NOMO-1 treated with dmso at 0.1 percent for 144 hours (cell line): ENCODE measurements at regions not wholly inside any gene's neighbourhood (a gene's known extent, or its start where the extent isn't known, plus 50 kb on each side); places are given as distances from the start of the nearest gene placed in this dataset.

ENCODE experiments used
- DNase-seq: peaks from one replicate; lab custom pipeline; 2025; ENCODE audit not compliant: unreplicated experiment; lab: John Stamatoyannopoulos, UW

DNA sequence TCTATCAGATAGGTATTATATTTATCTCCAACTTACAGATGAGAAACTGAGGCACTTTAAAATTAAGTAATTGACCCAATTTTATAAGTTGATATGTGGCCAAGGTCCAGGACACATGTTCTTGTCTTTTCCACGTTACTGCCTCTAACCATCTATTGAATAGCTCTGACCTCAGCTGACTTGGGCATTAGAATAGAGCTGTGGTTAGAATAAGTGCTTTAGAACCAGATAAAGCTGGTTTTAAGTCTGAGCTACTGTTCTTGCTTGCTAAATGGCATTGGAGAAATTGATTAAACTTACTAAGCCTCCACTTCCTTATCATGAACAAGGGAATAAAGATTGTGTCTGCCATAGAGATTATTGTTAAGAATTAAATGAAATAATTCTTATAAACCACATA lies 147.8 kb upstream of the DTNBP1 start:
- DNase-seq: no peak

DNA sequence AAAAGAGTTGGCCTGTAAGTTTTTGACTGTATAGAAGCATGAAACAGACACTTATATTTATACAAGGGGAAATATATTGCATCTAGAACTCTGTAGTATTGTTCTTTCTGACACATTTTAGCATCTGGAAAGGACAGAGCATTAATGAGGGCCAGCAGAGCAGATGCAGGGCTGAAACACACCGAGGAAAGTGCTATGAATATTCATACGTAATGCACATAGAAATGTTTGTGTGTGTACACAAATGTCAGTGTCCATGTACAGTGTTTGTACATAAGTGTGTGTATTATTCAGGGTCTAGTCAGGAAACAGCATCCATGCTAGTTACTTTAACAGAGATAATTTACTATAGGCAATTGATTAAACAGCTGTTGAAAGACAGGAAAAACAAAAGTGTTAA lies 146.5 kb upstream of the DTNBP1 start:
- DNase-seq: no peak

DNA sequence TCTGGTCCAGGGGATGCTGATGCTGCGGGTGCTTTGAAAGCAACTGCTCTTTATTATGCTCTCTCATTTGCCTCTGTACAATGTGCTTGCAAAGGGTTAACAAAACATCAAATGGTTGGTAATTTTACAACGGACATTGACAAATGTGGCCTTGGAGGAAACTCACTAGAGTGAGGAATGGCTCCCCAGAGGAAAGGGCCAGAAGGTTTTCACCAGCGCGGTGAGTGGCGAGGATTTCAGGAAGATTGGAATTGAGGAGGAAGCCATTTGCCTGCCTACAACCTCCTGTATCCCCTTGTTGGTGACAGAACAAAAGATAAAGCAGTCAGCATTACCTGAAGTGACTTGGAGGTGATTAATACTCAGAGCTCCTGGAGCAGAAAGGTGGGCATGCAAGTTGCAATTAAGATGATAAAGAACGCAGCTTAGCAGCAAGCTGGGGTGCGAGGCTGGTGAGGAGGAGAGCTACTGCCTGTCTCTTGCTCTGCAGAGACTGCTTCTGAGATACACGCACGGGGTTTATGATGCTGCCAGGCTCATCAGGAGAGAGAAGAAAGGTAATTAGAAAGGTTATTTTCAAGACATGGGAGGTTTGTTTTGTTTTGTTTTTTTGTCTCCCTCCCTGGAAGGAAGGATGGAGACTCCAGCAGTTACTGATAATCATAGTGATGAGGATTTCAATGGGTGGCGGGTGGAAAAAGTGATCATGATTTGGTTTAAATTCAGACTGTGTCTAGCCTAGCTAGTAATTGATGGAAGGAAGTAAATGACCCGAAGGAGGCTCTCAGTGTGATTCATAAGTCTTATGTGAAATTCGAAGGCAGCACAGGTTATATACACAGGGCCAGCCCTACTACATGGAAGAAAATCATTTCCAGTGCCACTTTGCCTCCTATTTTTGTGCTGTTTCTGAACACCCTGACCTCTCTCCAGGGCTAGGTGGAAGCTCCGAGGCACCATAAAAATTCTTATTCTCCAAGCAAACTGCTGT lies 141.6 kb upstream of the DTNBP1 start:
- DNase-seq: no peak

DNA sequence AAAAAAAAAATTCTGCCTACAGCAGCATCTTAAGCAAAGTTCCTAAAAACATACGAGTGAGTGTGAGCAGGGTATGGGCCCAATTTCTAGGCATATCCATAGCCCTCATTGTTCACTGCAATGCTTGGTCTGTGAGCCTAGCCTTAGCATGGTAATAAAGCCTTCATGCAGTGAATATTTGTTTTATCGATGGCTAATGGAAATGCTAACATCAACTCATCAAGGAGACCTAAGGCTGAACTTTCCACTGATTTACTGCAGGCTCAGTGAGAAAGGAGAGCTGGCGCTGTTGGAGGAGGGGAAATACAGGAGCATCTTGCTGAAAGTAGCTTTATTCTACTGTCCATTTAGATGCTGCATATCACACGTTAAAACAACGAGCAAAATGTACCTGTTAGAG lies 139.6 kb upstream of the DTNBP1 start:
- DNase-seq: no peak

DNA sequence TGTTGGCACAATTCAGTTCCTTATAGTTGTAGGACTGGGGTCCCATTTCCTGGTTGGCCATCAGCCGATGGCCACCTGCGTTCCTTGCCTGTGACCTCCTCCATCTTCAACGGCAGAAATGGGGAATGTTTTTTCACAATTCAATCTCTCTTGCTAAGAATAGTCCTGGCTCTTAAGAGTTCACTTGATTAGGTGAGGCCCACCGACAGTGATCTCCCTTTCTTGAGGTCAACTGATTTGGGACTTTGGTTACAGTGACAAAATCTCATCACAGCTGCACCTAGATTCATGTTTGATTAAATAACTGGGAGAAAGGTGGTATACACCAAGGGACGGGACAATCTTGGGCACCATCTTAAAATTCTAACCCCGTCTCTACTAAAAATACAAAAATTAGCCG lies 139.1 kb upstream of the DTNBP1 start:
- no peak for DNase-seq

DNA sequence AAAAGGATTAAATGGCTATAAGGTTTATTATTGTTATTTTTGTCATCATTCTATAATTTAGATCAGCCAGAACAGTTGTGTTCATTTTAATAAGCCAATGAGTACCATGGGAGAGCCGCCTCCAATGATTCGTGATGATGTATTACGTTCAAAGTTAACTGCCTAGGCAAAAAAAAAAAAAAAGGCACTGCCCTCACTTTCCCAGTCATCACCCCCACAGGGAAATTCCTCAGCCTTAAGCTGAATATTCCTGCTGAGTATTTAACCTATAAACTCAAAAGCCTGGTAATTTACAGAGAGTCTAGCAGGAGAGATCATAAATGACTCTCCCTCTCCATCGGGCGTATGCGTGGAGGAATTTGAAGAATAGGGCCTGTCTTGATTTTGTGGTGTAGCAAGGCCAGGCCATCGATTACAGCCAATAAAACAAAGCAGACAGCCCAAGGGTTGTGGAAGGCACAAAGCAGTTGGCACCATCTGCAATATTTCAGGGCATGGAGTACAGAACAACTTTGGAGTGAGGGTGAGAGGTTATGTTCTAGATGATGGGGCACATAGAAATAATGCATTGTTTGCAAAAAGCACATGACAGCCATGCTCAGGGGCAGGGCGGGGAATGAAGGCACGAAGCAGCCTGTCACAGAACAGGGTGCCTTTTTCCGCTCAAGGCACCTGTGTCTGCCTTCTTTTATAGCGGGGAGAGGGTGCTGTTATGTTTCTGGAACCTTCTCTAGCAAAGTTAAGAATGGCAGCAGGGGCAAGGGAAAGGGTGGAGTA lies 138.2 kb upstream of the DTNBP1 start:
- DNase-seq: no peak

DNA sequence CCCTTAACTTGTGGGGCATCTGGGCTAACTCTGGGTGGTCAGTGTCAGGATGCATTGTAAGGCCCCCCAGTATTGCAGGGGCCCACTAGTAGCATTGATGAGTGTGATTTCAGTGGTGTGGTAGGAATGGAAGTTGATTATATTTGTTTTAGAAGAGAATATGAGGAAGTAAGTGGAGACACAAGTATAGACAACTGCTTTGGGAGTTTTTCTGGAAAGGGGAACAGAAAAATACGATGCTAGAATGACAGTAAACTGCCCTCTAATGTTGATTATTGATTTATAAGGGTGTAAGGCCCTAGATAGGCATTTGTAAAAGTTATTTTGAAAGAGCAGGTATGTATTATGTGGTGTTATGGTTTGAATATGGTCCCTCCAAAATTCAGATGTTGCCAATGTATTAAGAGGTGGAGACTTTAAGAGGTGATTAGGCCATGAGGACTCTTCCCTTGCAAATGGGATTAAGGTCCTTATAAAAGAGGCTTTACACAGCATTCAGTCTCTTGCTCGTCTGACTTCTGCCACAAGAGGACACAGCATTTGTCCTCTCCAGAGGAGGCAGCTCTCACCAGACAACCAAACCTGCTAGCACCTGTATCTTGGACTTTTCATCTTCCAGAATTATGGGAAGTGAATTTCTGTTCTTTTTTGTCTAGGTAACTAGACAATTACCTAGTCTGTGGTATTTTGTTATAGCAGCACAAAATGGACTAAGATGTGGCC lies 135.9 kb upstream of the DTNBP1 start:
- no peak for DNase-seq

DNA sequence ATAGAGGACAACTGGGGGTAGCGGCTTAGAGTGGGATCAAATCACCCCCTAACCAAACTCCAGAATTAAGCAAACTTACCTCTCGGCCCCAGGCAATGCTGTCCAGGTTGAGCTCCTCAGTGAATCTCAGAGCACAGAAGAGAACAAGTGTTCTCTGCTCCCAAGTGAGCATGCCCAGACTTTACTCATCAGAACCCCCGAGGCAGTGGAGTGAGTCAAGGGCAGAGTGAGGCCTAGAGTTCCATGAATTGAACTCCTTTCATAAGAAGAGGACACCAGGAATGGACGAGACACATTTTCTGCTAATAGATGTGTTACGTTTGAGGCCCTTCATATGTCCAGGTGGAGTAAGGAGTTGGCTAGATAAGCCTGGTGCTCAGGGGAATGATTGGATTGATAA lies 134.0 kb upstream of the DTNBP1 start:
- no peak for DNase-seq

DNA sequence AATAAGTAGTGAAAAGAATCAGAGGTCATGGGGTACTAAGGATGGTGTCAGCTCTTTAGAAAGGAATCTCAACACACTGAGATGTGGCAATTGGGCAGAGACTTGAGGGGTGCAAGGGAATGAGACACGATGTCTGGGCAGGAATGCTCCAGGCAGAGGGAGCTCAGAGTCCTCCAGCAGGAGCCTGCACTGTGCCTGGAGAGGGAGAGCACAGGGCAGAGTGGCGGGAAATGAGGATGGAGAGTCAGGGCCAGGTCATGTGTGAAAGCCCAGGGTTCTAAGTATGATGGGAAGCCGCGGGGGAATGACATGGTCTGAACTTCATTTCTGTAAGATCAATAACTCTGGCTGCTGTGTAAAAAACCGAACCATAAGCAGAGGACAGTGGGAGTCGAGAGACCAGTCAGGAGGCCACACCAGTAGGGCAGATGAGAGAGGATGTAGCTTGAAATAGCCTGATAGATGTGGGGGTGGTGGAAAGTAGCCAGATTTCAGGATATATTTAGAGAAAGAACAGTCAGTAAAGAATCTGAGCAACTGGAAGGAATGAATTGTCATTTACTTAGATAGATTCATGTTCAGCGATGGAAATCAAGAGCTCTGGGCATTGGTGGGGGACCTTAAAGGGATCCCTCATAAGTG lies 133.4 kb upstream of the DTNBP1 start:
- no peak for DNase-seq

DNA sequence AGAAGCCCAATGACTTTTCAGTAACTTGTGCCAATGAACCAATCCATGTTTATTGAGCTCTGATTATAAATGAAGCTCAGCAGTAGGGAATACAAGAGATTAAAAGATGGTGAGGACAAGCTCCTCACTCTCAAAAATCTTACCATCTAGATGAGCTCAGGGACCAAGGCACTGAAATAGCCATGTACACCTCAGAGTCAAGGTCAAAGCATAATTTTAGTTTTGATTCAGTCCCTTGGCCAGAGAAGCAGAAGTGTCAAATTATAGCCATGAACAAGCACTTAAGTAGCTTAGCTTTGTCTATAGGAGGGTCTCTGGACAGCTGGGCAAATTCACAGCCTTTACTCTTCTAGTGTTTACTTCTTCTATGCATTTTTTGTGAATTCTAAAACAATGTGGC lies 131.0 kb upstream of the DTNBP1 start:
- no peak for DNase-seq

DNA sequence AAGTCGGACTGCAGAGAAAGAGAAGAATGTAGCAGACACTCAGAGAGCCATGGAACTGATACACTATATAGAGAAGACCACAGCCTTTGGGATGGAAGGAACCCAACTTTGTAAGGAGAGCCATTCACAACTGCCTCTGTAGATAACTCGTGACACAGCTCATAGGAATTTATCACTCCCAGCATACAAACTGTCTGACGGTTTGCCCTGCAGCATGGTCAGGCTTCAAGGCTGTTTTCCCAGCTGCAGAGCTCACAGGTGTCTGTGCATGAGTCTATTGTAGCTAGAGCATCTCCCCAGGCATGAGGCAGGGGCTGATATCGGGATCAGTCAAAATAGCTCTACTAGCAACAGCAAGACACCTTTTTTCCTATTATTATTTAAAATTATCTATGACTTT lies 130.5 kb upstream of the DTNBP1 start:
- DNase-seq: no peak

DNA sequence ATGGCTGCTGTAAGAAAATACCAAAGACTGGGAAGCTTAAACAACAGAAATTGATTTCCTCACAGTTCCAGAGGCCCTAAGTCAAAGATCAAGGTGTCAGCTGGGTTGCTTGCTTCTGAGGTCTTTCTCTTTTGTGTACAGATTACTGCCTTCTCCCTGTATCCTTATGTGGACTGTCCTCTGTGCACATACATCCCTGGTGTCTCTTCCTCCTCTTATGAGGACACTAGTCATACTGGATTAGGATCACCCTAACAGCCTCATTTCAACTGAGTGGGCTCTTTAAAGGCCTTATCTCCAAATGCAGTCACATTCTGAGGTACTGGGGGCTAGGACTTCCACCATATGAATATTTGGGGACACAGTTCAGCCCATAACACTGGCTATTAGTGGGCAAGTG lies 130.0 kb upstream of the DTNBP1 start:
- no peak for DNase-seq

DNA sequence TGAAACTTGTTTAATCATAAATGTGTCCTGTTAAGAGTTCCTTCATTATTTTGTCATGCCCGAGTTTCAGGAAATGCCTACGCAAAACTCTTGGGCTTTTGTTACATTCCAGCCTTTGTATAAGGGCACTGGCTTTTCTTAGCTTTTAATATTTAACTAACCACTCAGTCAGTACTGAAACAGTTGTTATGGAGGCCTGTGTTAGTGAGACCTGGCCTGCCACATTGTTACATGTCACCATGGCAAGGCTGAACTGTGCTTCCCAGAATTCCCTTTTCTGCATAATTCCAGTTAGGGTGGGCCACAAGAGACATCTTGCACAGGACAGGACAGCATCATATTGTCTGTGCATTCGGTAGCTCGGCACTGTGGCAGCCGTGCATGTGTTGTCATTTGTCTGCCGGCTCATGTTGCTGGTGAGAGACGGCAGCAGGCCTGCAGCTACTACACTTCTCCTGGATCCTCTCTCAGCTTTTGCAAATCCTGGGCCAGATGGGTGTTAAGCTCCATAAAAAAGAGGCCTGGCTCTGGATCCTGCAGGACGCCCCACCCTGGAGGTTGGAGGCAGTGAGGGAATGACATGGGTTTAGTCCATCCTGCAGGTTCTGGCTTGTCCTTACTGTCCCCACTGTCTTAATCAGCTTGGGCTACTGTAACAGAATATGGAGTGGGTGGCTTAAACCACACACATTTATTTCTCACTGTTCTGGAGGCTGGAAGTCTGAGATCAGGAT lies 128.8 kb upstream of the DTNBP1 start:
- no peak for DNase-seq

DNA sequence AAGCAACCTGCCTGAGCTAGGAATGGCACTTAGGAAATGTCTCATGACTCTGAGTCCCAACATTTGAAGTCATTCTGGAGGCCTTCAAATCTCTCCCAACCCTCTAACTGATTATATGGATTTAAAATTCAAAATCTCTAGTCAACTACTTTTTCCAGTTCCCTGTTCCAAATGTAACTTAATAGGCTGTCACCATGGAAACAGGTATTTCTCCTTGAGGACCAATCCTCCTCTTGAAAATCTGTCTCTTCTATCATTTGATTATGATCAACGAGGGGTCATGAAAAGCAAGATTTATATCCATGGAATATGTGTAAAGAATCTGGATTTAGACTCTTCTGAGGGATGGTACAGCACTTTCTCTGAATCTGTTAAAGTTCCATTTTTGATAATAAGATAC lies 127.3 kb upstream of the DTNBP1 start:
- DNase-seq: no peak

DNA sequence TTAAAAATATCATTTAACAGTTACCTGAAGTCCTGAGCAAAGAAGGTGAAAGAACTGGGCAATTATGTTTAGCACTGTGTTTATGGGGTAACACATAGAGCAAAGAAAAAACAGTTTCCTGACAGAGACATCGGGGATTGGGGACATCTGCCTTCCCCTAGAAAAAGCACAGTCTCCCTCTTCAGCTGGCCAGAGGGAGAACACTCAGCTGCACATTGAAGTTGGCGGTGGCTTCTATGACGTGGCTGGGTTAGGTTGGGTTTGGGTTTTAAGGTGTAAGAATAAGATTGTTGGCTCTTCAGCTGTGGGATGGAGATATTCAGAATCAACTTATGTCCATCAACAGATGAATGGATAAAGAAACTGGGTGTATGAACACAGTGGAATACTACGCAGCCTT lies 124.0 kb upstream of the DTNBP1 start:
- DNase-seq: no peak

DNA sequence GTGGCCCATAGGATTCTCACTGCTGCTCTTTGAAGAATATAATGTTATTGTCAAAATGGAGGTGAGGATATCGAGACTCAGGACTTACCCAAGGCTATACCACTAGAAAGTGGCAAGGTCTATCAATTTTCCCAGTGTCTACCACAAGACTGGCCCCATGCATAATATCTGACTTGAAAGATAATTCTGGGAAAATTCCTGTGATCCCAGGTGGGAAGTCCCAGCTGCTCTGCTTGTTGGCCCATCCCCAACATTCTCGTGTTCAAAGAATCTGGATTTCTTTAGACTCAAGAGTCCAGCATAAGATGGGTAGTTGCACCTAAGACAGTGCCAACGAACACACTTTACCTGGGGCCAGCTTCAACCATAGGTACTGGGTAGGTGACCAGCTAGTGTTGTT lies 120.7 kb upstream of the DTNBP1 start:
- no peak for DNase-seq

DNA sequence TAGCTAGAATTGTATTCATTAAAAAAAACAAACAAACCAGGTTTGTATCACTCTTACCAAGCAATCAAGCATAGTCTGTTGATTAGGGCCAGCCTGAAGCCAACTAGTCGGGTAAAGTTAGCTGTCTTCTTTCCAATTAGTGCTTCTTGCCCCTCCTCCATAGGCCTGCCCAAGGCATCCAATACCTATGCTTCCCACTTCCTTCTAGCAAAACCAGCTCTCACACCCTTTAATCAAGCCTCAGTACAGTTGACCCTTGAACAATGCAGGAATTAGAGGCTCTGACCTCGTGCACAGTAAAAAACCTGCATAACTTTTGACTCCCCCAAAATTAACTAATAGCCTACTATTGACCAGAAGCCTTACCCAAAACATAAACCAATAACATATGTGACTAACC lies 119.1 kb upstream of the DTNBP1 start:
- no peak for DNase-seq

DNA sequence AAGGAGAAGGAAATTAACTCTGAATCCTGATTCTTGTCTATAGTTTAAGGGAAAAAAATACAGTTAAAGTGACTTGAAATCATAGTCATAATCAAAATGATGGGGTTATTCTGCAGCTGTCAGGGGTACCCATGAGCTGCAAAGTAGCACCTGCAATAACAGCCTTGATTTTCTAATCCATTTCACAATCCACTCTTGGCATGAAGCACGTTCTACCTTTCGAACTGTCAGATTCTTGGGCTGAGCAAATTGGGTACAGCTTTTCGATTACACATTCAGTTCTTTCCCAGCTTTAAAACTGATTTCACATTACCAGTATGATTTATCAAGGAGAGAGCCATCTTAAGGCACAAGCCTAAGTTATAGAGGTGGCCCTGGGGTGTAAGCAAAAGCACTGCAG lies 118.5 kb upstream of the DTNBP1 start:
- DNase-seq: no peak

DNA sequence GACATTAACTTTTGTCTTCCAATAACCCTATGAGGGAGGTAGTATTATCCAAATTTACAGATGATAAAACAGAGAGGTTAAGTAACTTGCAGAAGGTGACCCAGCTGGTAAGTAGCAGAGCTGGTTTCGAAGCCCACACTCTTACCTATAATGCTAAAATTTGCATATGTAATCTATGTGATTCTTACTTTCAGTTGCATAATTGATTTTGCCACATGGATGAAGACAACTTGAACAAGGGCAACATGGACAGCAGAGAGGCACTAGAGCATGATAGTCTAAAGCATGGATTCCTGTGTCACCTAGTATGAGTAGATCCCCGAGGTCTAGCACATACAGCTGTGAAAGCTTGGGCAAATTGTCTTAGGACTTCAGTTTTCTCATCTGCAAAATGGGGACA lies 117.6 kb upstream of the DTNBP1 start:
- no peak for DNase-seq

DNA sequence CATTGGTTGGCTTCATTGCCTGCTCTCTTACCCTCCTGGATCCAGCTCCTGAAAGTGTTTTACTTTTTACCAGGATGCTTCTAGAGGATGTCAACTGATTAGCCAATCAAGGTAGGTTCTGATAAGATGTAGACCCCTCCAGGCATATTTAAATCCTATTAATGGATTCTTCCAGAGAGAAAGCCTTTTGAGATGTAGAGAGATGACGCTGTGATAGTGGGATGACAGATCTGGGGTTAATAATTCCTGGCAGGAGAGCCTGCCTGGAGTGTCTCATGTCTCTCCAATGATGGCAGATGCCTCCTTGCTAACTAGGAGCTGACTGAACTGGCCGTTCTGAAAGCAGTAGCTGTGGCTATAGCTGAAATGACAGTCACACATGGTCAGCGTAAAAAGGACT lies 116.9 kb upstream of the DTNBP1 start:
- DNase-seq: no peak
